K562 (cell line): ENCODE measurements at regions not wholly inside any gene's neighbourhood (a gene's known extent, or its start where the extent isn't known, plus 50 kb on each side); places are given as distances from the start of the nearest gene placed in this dataset.

Source experiments
- ASH1L ChIP-seq: fragments of 450-650 bp; IDR thresholded peaks from 2 replicates; pipeline ENCODE4 v1.6.1; 2018; ENCODE audit warnings: borderline replicate concordance, mild to moderate bottlenecking, low read depth; ENCODE audit not compliant: partially characterized antibody
- BHLHE40 ChIP-seq: IDR thresholded peaks from 2 replicates; pipeline ENCODE4 v1.6.1; 2011; ENCODE audit warnings: low read length, improper control_type of control experiment
- CC2D1A ChIP-seq: fragments of 450-650 bp; IDR thresholded peaks from 2 replicates; pipeline ENCODE4 v1.6.1; 2017; ENCODE audit warnings: mild to moderate bottlenecking
- CEBPG ChIP-seq, 3 experiments: fragments of 200-800 bp in 1 of 3; sonication (Bioruptor generic) in 1 of 3; sonication (generic) in 1 of 3; formaldehyde crosslinking in 1 of 3; IDR thresholded peaks in 2 of 3; conservative IDR thresholded peaks in 1 of 3; 2 replicates each; pipeline versions ENCODE4 v1.6.1 to v1.8.0; 2016 to 2022; ENCODE audit warnings: missing compliant biosample characterization in 2 of 3, missing genetic modification characterization in 2 of 3, mild to moderate bottlenecking in 1 of 3, missing genetic modification reagents in 1 of 3
- CREM ChIP-seq: IDR thresholded peaks from 2 replicates; pipeline ENCODE4 v1.6.1; 2014; ENCODE audit warnings: antibody characterized with exemption, low read depth
- JUND ChIP-seq, 2 experiments: IDR thresholded peaks; 2 replicates in 1 of 2; 3 replicates in 1 of 2; pipeline ENCODE4 v1.6.1; 2011; ENCODE audit warnings: borderline replicate concordance in 2 of 2, low read depth in 2 of 2, low read length in 2 of 2, improper control_type of control experiment in 1 of 2, missing biosample characterization in 1 of 2, missing genetic modification characterization in 1 of 2, missing genetic modification reagents in 1 of 2
- L3MBTL2 ChIP-seq: fragments of 450-650 bp; IDR thresholded peaks from 2 replicates; pipeline ENCODE4 v1.6.1; 2016; ENCODE audit warnings: mild to moderate bottlenecking, moderate library complexity
- ZBED1 ChIP-seq: IDR thresholded peaks from 2 replicates; pipeline ENCODE4 v1.6.1; 2014
- ZNF232 ChIP-seq: sonication (generic); formaldehyde crosslinking; IDR thresholded peaks from 2 replicates; pipeline ENCODE4 v1.8.0; 2022; ENCODE audit warnings: mild to moderate bottlenecking, missing genetic modification reagents
- TF ChIP-seq, protein P1 (sequence below): sonication (generic); formaldehyde crosslinking; IDR thresholded peaks from 2 replicates; pipeline ENCODE4 v1.8.0; 2022; ENCODE audit warnings: mild to moderate bottlenecking, missing genetic modification reagents, borderline replicate concordance
- TF ChIP-seq, protein P2 (sequence below): fragments of 250-450 bp; sonication (Bioruptor Pico); IDR thresholded peaks from 2 replicates; pipeline ENCODE4 v1.4.0; 2020; ENCODE audit warnings: mild to moderate bottlenecking
- TF ChIP-seq, protein P3 (sequence below), 3 experiments: IDR thresholded peaks in 2 of 3; conservative IDR thresholded peaks in 1 of 3; 2 replicates each; pipeline ENCODE4 v1.5.1; 2011 to 2012; ENCODE audit warnings: low read length in 3 of 3, mild to moderate bottlenecking in 3 of 3, control low read depth in 2 of 3, improper control_type of control experiment in 1 of 3, inconsistent platforms in 1 of 3, low read depth in 1 of 3, mixed read lengths in 1 of 3, moderate library complexity in 1 of 3; ENCODE audit not compliant: insufficient read depth in 2 of 3
- TF ChIP-seq, protein P4 (sequence below): sonication (generic); formaldehyde crosslinking; IDR thresholded peaks from 2 replicates; pipeline ENCODE4 v1.8.0; 2022; ENCODE audit warnings: mild to moderate bottlenecking, missing genetic modification reagents

DNA sequence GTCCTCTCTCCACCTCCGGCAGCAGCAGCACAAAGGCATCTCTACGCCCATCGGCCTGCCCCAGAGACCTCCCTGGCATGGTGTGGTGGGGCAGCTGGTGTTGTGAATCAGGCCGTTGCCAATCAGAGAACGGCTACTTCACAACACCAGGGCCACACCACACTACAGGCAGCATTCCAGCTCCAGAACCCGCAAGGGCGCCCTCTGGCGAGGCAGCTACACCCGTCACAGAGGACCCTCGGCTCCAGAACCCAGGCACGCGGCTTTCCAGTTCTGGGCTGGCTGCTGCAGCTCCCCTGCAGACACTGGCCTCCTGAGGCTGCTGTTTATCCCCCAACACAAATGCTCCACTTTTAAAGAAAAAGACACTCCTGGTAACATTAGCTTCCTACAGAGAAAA, 127.5 kb upstream of the TOPAZ1 start (continued):
- TF ChIP-seq, protein P1, sequence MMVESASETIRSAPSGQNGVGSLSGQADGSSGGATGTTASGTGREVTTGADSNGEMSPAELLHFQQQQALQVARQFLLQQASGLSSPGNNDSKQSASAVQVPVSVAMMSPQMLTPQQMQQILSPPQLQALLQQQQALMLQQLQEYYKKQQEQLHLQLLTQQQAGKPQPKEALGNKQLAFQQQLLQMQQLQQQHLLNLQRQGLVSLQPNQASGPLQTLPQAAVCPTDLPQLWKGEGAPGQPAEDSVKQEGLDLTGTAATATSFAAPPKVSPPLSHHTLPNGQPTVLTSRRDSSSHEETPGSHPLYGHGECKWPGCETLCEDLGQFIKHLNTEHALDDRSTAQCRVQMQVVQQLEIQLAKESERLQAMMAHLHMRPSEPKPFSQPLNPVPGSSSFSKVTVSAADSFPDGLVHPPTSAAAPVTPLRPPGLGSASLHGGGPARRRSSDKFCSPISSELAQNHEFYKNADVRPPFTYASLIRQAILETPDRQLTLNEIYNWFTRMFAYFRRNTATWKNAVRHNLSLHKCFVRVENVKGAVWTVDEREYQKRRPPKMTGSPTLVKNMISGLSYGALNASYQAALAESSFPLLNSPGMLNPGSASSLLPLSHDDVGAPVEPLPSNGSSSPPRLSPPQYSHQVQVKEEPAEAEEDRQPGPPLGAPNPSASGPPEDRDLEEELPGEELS (CRISPR knock-in tag), result no peak
- TF ChIP-seq, protein P2, sequence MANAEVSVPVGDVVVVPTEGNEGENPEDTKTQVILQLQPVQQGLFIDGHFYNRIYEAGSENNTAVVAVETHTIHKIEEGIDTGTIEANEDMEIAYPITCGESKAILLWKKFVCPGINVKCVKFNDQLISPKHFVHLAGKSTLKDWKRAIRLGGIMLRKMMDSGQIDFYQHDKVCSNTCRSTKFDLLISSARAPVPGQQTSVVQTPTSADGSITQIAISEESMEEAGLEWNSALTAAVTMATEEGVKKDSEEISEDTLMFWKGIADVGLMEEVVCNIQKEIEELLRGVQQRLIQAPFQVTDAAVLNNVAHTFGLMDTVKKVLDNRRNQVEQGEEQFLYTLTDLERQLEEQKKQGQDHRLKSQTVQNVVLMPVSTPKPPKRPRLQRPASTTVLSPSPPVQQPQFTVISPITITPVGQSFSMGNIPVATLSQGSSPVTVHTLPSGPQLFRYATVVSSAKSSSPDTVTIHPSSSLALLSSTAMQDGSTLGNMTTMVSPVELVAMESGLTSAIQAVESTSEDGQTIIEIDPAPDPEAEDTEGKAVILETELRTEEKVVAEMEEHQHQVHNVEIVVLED (CRISPR knock-in tag), result no peak
- TF ChIP-seq BHLHE40 (no peak), ASH1L (no peak), L3MBTL2 (peak; percentile 75), CREM (peak; percentile 31; the same call in 1 of the 2 replicates), CC2D1A (0 out of 2 replicates have a peak, but pooled peaks have one; percentile 36), JUND (IDR thresholded peaks at IDR 0.05; ENCODE audit: borderline replicate concordance, low read depth, low read length) (0 out of 2 replicates have a peak, but pooled peaks have one; percentile 39), JUND (tag; IDR thresholded peaks at IDR 0.05; ENCODE audit: borderline replicate concordance, low read depth, low read length) (peak; percentile 14; the same call in 1 of the 3 replicates), CEBPG (CRISPR knock-in tag; IDR thresholded peaks at IDR 0.05) (no peak), CEBPG (tag; conservative IDR thresholded peaks at IDR 0.05 in 1 of 2, IDR thresholded peaks at IDR 0.05 in 1 of 2) (no peak), ZNF232 (CRISPR knock-in tag) (no peak), ZBED1 (no peak)
- TF ChIP-seq, protein P3, sequence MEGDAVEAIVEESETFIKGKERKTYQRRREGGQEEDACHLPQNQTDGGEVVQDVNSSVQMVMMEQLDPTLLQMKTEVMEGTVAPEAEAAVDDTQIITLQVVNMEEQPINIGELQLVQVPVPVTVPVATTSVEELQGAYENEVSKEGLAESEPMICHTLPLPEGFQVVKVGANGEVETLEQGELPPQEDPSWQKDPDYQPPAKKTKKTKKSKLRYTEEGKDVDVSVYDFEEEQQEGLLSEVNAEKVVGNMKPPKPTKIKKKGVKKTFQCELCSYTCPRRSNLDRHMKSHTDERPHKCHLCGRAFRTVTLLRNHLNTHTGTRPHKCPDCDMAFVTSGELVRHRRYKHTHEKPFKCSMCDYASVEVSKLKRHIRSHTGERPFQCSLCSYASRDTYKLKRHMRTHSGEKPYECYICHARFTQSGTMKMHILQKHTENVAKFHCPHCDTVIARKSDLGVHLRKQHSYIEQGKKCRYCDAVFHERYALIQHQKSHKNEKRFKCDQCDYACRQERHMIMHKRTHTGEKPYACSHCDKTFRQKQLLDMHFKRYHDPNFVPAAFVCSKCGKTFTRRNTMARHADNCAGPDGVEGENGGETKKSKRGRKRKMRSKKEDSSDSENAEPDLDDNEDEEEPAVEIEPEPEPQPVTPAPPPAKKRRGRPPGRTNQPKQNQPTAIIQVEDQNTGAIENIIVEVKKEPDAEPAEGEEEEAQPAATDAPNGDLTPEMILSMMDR (IDR thresholded peaks at IDR 0.05 in 2 of 3, conservative IDR thresholded peaks at IDR 0.05 in 1 of 3; ENCODE audit: insufficient read depth in 2 of 3, low read depth in 1 of 3, low read length in 3 of 3), result peak; percentile 68 to 87 (median 83)
- TF ChIP-seq, protein P4, sequence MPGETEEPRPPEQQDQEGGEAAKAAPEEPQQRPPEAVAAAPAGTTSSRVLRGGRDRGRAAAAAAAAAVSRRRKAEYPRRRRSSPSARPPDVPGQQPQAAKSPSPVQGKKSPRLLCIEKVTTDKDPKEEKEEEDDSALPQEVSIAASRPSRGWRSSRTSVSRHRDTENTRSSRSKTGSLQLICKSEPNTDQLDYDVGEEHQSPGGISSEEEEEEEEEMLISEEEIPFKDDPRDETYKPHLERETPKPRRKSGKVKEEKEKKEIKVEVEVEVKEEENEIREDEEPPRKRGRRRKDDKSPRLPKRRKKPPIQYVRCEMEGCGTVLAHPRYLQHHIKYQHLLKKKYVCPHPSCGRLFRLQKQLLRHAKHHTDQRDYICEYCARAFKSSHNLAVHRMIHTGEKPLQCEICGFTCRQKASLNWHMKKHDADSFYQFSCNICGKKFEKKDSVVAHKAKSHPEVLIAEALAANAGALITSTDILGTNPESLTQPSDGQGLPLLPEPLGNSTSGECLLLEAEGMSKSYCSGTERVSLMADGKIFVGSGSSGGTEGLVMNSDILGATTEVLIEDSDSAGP, result no peak
